Ovary (tissue), 3 donors: ENCODE measurements at regions not wholly inside any gene's neighbourhood (a gene's known extent, or its start where the extent isn't known, plus 50 kb on each side); places are given as distances from the start of the nearest gene placed in this dataset.

Experiments used
- CTCF ChIP-seq, 3 donors: fragments of 450-650 bp in 2 of 3; fragments of 200-600 bp in 1 of 3; IDR thresholded peaks; one replicate each; pipeline versions ENCODE4 v1.5.1 to v1.8.0; 2016 to 2022; ENCODE audit warnings: antibody characterized with exemption in 3 of 3, mild to moderate bottlenecking in 1 of 3
- EP300 ChIP-seq: sonication (generic); formaldehyde crosslinking; IDR thresholded peaks from one replicate; pipeline ENCODE4 v1.6.1; 2017; ENCODE audit warnings: antibody characterized with exemption
- POLR2A ChIP-seq: fragments of 450-650 bp; IDR thresholded peaks from one replicate; pipeline ENCODE4 v1.6.1; 2017; ENCODE audit warnings: antibody characterized with exemption, mild to moderate bottlenecking, moderate library complexity
- donor health status: DM: no; HTN: no; CAD: no.

- TF ChIP-seq POLR2A (no peak), CTCF (IDR thresholded peaks at IDR 0.05) (no peak), EP300 (no peak)
Measured at GRCh38 chr4:183825346-183825745, 79.8 kb upstream of the STOX2 start.
